GM18502 (cell line): ENCODE measurements at regions not wholly inside any gene's neighbourhood (a gene's known extent, or its start where the extent isn't known, plus 50 kb on each side); places are given as distances from the start of the nearest gene placed in this dataset.
"Not testable (repeated sequence)": the region's sequence is repeated elsewhere in the genome, so short reads cannot be mapped to it uniquely, and the experiment has no call there.

Source experiments
- ATAC-seq: cut with Tn5 transposase; IDR thresholded peaks from one replicate; pipeline ENCODE4 v1.9.1; 2021; ENCODE audit warnings: mild to moderate bottlenecking; ENCODE audit not compliant: unreplicated experiment, poor library complexity

- peak; percentile 71 for ATAC-seq
Measured at GRCh38 chr10:89942217-89942616, 240.8 kb downstream of the KIF20B start.

- no peak for ATAC-seq
Measured at GRCh38 chr10:89944138-89944537, 242.7 kb downstream of the KIF20B start.

- no peak for ATAC-seq
Measured at GRCh38 chr10:89946106-89946505, 244.7 kb downstream of the KIF20B start.

GRCh38 chr10:89949496-89949895 is 248.1 kb downstream of the KIF20B start:
- ATAC-seq, result no peak

- no peak for ATAC-seq
Measured at GRCh38 chr10:89952325-89952724, 250.9 kb downstream of the KIF20B start.

GRCh38 chr10:89952751-89953150 is 251.4 kb downstream of the KIF20B start:
- ATAC-seq, result no peak

- ATAC-seq, result no peak
Measured at GRCh38 chr10:89954061-89954460, 252.7 kb downstream of the KIF20B start.

GRCh38 chr10:89954787-89955566 is 253.6 kb downstream of the KIF20B start:
- no peak for ATAC-seq

- peak; percentile 66 for ATAC-seq
Measured at GRCh38 chr10:89959433-89960110, 258.2 kb downstream of the KIF20B start.

GRCh38 chr10:89963451-89964102 is 262.2 kb downstream of the KIF20B start:
- no peak for ATAC-seq

GRCh38 chr10:89966211-89966610 is 264.8 kb downstream of the KIF20B start:
- no peak for ATAC-seq

GRCh38 chr10:89973326-89973725 is 271.9 kb downstream of the KIF20B start:
- no peak for ATAC-seq

- no peak for ATAC-seq
Measured at GRCh38 chr10:89975071-89975470, 273.7 kb downstream of the KIF20B start.

GRCh38 chr10:89975771-89976170 is 274.4 kb downstream of the KIF20B start:
- no peak for ATAC-seq

- ATAC-seq, result no peak
Measured at GRCh38 chr10:89978081-89978480, 276.7 kb downstream of the KIF20B start.

GRCh38 chr10:89979726-89980125 is 278.3 kb downstream of the KIF20B start:
- ATAC-seq, result no peak

GRCh38 chr10:89980166-89980565 is 278.8 kb downstream of the KIF20B start:
- ATAC-seq, result no peak

- ATAC-seq, result no peak
Measured at GRCh38 chr10:89981891-89982290, 280.5 kb downstream of the KIF20B start.

GRCh38 chr10:89985446-89985845 is 284.1 kb downstream of the KIF20B start:
- ATAC-seq, result no peak

- ATAC-seq, result not testable (repeated sequence)
Measured at GRCh38 chr10:89988361-89988760, 287.0 kb downstream of the KIF20B start.

- ATAC-seq, result no peak
Measured at GRCh38 chr10:89992575-89992974, 291.2 kb downstream of the KIF20B start.
